GM12878 (cell line): ENCODE measurements at regions not wholly inside any gene's neighbourhood (a gene's known extent, or its start where the extent isn't known, plus 50 kb on each side); places are given as distances from the start of the nearest gene placed in this dataset.

Source experiments
- EZH2 ChIP-seq: IDR thresholded peaks from 2 replicates; pipeline ENCODE4 v1.6.1; 2012; ENCODE audit warnings: low read depth, mild to moderate bottlenecking, control low read depth, inconsistent platforms, low read length, borderline replicate concordance; ENCODE audit not compliant: control insufficient read depth
- NFYB ChIP-seq: IDR thresholded peaks from 2 replicates; pipeline ENCODE4 v1.6.1; 2011; ENCODE audit warnings: low read depth, mild to moderate bottlenecking, low read length, improper control_type of control experiment, moderate library complexity; ENCODE audit not compliant: insufficient read depth
- POLR2A ChIP-seq: IDR thresholded peaks from 2 replicates; pipeline ENCODE4 v1.6.1; 2011; ENCODE audit warnings: low read depth, mild to moderate bottlenecking, low read length
- POLR2AphosphoS5 ChIP-seq: IDR thresholded peaks from 2 replicates; pipeline ENCODE4 v1.6.1; 2011; ENCODE audit warnings: mild to moderate bottlenecking, low read length, inconsistent platforms
- RBBP5 ChIP-seq: fragments of 200-600 bp; sonication (generic); conservative IDR thresholded peaks from 2 replicates; pipeline ENCODE4 v1.6.1; 2016
- RFX5 ChIP-seq: IDR thresholded peaks from 2 replicates; pipeline ENCODE4 v1.6.1; 2011; ENCODE audit warnings: low read depth, low read length, improper control_type of control experiment
- SRF ChIP-seq, 2 experiments: IDR thresholded peaks; 2 replicates each; pipeline ENCODE4 v1.6.1; 2011; ENCODE audit warnings: low read depth in 2 of 2, low read length in 2 of 2, mild to moderate bottlenecking in 1 of 2, moderate library complexity in 1 of 2
- TF ChIP-seq, protein P1 (sequence below), 3 experiments: IDR thresholded peaks in 2 of 3; conservative IDR thresholded peaks in 1 of 3; 2 replicates each; pipeline ENCODE4 v1.5.1; 2011; ENCODE audit warnings: low read depth in 3 of 3, low read length in 3 of 3, mild to moderate bottlenecking in 3 of 3, control low read depth in 2 of 3, moderate library complexity in 2 of 3, inconsistent platforms in 1 of 3, mixed read lengths in 1 of 3; ENCODE audit not compliant: control insufficient read depth in 2 of 3, insufficient read depth in 1 of 3; ENCODE audit errors: extremely low read depth in 1 of 3
- TF ChIP-seq, protein P2 (sequence below): IDR thresholded peaks from 2 replicates; pipeline ENCODE4 v1.6.1; 2011; ENCODE audit warnings: borderline replicate concordance, low read depth, mild to moderate bottlenecking, moderate library complexity, mixed read lengths, low read length; ENCODE audit not compliant: insufficient read depth; ENCODE audit errors: extremely low read length

DNA sequence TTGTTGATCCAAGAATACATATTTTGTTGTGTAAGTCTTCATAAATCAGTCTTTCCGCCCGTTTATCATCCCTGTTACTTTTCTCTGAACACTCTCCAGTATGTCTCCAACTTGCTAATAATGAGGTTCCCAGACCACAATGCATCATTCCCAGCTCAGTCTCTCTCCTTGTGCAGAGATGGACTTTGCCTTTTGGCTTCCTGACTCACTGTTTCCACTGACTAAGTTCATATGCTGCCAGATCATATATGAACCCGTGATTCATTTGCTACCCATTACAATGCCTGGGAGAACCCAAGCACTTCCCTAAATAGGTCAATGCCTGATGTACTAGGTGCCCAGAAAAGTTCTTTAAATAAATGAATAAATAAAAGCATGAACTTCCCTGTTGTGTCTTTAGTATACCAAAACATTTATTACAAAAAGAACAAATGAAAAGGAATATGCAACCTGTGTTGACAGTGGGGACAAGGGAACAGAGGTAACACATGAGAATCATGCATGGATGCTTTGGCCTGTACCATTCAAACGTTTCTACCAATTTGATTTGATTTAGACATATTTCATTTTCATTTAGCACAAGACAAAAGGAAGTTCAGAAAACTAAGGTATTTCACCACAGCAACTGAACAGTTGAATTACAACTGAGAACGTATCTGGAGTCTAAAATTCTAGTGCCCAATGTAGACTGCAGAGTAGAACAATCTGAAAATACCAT lies 215.4 kb upstream of the HNRNPA3 start:
- TF ChIP-seq RBBP5 (0 out of 2 replicates have a peak, but pooled peaks have one; percentile 77), POLR2A (no peak), SRF (IDR thresholded peaks at IDR 0.05; ENCODE audit: low read depth in 2 of 2, low read length in 2 of 2) (peak in 1 of 2 experiments; percentile 84; a peak in 2 of 4 replicates), NFYB (no peak), POLR2AphosphoS5 (no peak), EZH2 (no peak), RFX5 (no peak)
- TF ChIP-seq, protein P1, sequence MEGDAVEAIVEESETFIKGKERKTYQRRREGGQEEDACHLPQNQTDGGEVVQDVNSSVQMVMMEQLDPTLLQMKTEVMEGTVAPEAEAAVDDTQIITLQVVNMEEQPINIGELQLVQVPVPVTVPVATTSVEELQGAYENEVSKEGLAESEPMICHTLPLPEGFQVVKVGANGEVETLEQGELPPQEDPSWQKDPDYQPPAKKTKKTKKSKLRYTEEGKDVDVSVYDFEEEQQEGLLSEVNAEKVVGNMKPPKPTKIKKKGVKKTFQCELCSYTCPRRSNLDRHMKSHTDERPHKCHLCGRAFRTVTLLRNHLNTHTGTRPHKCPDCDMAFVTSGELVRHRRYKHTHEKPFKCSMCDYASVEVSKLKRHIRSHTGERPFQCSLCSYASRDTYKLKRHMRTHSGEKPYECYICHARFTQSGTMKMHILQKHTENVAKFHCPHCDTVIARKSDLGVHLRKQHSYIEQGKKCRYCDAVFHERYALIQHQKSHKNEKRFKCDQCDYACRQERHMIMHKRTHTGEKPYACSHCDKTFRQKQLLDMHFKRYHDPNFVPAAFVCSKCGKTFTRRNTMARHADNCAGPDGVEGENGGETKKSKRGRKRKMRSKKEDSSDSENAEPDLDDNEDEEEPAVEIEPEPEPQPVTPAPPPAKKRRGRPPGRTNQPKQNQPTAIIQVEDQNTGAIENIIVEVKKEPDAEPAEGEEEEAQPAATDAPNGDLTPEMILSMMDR (IDR thresholded peaks at IDR 0.05 in 2 of 3, conservative IDR thresholded peaks at IDR 0.05 in 1 of 3; ENCODE audit: control insufficient read depth in 2 of 3, extremely low read depth in 1 of 3, insufficient read depth in 1 of 3, low read depth in 3 of 3, low read length in 3 of 3), result no peak
- TF ChIP-seq, protein P2, sequence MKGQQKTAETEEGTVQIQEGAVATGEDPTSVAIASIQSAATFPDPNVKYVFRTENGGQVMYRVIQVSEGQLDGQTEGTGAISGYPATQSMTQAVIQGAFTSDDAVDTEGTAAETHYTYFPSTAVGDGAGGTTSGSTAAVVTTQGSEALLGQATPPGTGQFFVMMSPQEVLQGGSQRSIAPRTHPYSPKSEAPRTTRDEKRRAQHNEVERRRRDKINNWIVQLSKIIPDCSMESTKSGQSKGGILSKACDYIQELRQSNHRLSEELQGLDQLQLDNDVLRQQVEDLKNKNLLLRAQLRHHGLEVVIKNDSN, result no peak
